Upper lobe of left lung (tissue), 6 donors: ENCODE measurements at regions not wholly inside any gene's neighbourhood (a gene's known extent, or its start where the extent isn't known, plus 50 kb on each side); places are given as distances from the start of the nearest gene placed in this dataset.
"Not testable (repeated sequence)": the region's sequence is repeated elsewhere in the genome, so short reads cannot be mapped to it uniquely, and the experiment has no call there.

ENCODE experiments used
- ATAC-seq, 2 donors: fragments of 200-7000 bp; cut with Tn5 transposase; one replicate each; pipeline ENCODE4 v1.9.1; 2022; ENCODE audit warnings: mild to moderate bottlenecking in 2 of 2, moderate library complexity in 2 of 2; ENCODE audit not compliant: low FRiP score in 2 of 2
- DNase-seq, 2 donors: peaks; one replicate each; pipeline ENCODE4 v3.0.0-alpha.2; 2019 to 2020
- H3K27ac ChIP-seq, 4 donors: fragments of 200-600 bp; sonication (generic); one replicate each; pipeline ENCODE4 v1.5.1; 2016 to 2019
- H3K27me3 ChIP-seq, 4 donors: fragments of 200-600 bp; sonication (generic); one replicate each; pipeline ENCODE4 v1.5.1; 2017 to 2019
- H3K36me3 ChIP-seq, 4 donors: fragments of 200-600 bp; sonication (generic); one replicate each; pipeline ENCODE4 v1.5.1; 2016 to 2019
- H3K4me1 ChIP-seq, 4 donors: fragments of 200-600 bp; sonication (generic); one replicate each; pipeline ENCODE4 v1.5.1; 2018 to 2019
- H3K4me3 ChIP-seq, 4 donors: fragments of 200-600 bp; sonication (generic); one replicate each; pipeline ENCODE4 v1.5.1; 2017 to 2019; ENCODE audit warnings: mild to moderate bottlenecking in 2 of 4, moderate library complexity in 1 of 4
- H3K9me3 ChIP-seq, 4 donors: fragments of 200-600 bp; sonication (generic); one replicate each; pipeline ENCODE4 v1.5.1; 2018 to 2019
- EP300 ChIP-seq, 4 donors: sonication (generic); formaldehyde crosslinking; IDR thresholded peaks; one replicate each; pipeline ENCODE4 v1.5.1; 2017; ENCODE audit warnings: antibody characterized with exemption in 4 of 4, control low read depth in 2 of 4
- POLR2A ChIP-seq, 4 donors: fragments of 450-650 bp; IDR thresholded peaks; one replicate each; pipeline ENCODE4 v1.5.1; 2016 to 2017; ENCODE audit warnings: antibody characterized with exemption in 4 of 4, mild to moderate bottlenecking in 2 of 4
- POLR2AphosphoS5 ChIP-seq, 2 donors: sonication (generic); formaldehyde crosslinking; IDR thresholded peaks; one replicate each; pipeline ENCODE4 v1.5.1; 2017; ENCODE audit warnings: antibody characterized with exemption in 2 of 2
- WGBS, 2 donors: methylation state at CpG; one replicate each; pipeline ENCODE4 v1.1.5; 2017 to 2018; 5-methylcytosine and 5-hydroxymethylcytosine counted together
- TF ChIP-seq, protein P1 (sequence below), 6 experiments: fragments of 450-650 bp in 4 of 6; fragments of 200-600 bp in 2 of 6; sonication (generic) in 2 of 6; IDR thresholded peaks; one replicate each; pipeline ENCODE4 v1.5.1; 2016 to 2019; ENCODE audit warnings: antibody characterized with exemption in 6 of 6
- donor health status: DM: no; HTN: no; CAD: no; lungs with moderate emphysema.
- donor health status: DM: no; HTN: yes; CAD: no; lungs with severe emphysema.

DNA sequence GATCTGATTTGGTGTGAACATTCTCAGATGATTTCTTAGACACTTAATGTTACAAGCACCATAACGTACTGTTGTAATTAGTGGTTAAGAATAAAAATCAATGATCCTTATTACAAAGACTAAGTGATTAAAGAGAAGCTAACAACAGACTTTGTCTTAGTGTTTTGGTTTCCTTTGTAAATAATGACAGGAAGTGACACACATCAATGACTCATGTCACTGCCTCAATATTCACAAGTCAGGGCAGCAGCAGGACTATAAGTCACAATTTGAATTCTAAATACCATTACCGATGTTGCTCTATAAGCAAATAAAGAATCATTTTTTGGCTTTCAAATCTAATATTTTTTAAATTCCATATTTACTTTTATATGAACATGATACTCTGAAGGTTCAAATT is 115.8 kb upstream of the FAT4 start:
- TF ChIP-seq EP300 (IDR thresholded peaks at IDR 0.05) (no peak), POLR2AphosphoS5 (IDR thresholded peaks at IDR 0.05) (no peak), POLR2A (IDR thresholded peaks at IDR 0.05) (no peak)
- TF ChIP-seq, protein P1, sequence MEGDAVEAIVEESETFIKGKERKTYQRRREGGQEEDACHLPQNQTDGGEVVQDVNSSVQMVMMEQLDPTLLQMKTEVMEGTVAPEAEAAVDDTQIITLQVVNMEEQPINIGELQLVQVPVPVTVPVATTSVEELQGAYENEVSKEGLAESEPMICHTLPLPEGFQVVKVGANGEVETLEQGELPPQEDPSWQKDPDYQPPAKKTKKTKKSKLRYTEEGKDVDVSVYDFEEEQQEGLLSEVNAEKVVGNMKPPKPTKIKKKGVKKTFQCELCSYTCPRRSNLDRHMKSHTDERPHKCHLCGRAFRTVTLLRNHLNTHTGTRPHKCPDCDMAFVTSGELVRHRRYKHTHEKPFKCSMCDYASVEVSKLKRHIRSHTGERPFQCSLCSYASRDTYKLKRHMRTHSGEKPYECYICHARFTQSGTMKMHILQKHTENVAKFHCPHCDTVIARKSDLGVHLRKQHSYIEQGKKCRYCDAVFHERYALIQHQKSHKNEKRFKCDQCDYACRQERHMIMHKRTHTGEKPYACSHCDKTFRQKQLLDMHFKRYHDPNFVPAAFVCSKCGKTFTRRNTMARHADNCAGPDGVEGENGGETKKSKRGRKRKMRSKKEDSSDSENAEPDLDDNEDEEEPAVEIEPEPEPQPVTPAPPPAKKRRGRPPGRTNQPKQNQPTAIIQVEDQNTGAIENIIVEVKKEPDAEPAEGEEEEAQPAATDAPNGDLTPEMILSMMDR (IDR thresholded peaks at IDR 0.05), result no peak
- DNase-seq (no peak), ATAC-seq (no peak)
- Histone ChIP-seq H3K4me3 (no peak overlapping the region), H3K27me3 (no peaks in the 10 kb centered on the region), H3K27ac (no peak overlapping the region), H3K36me3 (no peaks in the 10 kb centered on the region), H3K4me1 (peaks cover 0 to 3% (median 0%) of the 10 kb centered on the region in 4 donors), H3K9me3 (no peaks in the 10 kb centered on the region)
- 73% methylated on average over 2 of the region's 2 CpGs for WGBS, 2 donors

DNA sequence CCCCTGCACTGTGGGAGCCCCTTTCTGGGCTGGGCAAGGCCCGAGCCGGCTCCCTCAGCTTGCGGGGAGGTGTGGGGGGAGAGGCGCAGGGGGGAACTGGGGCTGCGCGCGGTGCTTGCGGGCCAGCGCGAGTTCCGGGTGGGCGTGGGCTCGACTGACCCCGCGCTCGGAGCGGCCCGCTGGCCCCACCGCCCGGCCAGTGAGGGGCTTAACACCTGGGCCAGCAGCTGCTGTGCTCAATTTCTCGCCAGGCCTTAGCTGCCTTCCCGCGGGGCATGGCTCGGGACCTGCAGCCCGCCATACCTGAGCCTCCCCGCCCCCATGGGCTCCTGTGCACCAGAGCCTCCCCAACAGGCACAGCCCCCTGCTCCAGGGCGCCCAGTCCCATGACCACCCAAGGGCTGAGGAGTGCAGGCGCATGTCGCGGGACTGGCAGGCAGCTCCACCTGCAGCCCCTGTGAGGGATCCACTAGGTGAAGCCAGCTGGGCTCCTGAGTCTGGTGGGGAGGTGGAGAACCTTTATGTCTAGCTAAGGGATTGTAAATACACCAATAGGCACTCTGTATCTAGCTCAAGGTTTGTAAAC is 122.8 kb upstream of the FAT4 start:
- H3K27me3 ChIP-seq, ATAC-seq, H3K9me3 ChIP-seq, H3K36me3 ChIP-seq, H3K4me3 ChIP-seq, H3K27ac ChIP-seq, H3K4me1 ChIP-seq: not testable (repeated sequence)
- WGBS, 2 donors, result 97% methylated on average over 19 of the region's 30 CpGs; no CpG with 5 or more reads in 1 of the 2 donors
- DNase-seq, result peak in 1 of 2 donors; percentile 63

DNA sequence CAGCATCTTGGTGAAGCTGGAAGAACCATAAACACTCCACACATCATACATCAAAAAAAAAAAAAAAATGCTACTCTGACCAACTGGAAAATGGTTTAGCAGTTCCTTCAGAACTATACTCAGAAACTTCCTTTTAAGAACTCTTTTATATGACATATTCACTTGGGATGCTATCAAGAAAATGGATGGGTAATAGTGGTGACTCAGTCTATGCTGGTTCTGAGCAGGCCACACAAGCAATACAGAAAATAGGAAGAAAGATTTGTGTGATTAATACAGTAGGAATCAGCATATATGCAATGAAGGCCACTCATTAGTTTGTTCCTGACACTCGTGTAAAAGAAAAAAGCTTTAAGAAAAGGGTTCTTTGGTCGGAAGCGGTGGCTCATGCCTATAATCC is 123.5 kb upstream of the FAT4 start:
- Histone ChIP-seq H3K4me3 (no peak overlapping the region), H3K4me1 (no peaks in the 10 kb centered on the region), H3K9me3 (peaks cover 0 to 6% (median 0%) of the 10 kb centered on the region in 4 donors), H3K27ac (no peak overlapping the region), H3K36me3 (no peaks in the 10 kb centered on the region), H3K27me3 (no peaks in the 10 kb centered on the region)
- WGBS, 2 donors, result 94 to 95% methylated on average over 3 of the region's 3 CpGs
- DNase-seq, result no peak
- TF ChIP-seq POLR2AphosphoS5 (IDR thresholded peaks at IDR 0.05), result no peak
- TF ChIP-seq, protein P1 (IDR thresholded peaks at IDR 0.05), result no peak
- TF ChIP-seq POLR2A (IDR thresholded peaks at IDR 0.05), result no peak
- TF ChIP-seq EP300 (IDR thresholded peaks at IDR 0.05), result no peak
- no peak for ATAC-seq

DNA sequence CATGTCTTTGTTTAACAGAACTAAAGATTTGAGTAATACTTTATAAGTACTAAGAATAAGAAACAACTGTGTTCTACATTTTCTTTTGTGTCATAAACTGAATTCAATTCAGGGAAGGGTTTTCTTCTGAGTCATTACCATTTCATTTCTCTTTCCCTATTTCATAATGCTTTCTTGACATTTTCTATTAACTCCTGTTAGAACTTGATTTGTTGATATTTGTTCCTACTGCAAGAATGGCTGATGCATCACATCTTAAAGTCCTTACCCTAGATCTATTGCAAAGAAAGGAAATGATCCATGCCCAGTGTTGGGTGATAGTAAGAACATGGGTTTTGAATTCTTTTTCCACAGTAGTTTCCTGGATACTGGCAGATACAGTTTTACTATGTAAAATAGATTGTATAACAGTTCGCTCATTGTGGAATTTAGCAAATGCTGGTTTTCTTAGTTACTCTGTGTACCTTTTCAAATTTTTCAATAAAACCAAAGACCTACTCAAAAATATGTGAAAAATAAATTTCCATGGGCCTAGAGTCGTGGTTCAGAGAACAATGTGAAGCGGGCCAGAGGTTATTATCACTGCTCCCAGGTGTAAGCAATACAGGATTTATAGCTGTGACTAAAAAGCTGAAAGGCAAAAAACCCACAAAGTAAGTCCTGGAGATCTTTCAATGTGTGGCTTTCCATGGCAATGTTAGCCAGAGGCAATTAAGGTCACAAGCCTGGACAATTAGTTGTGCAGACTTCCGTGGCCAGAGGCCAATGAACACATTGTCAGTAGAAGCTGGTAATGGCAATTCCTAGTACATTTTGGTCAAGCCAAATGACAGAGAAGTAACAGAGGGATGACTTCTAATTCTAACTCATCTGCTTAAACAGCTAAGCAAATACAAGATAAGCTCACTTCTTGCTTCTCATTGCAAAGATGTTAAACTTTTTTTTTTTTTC is 127.3 kb upstream of the FAT4 start:
- Histone ChIP-seq H3K4me1 (no peaks in the 10 kb centered on the region), H3K9me3 (peaks cover 0 to 6% (median 0%) of the 10 kb centered on the region in 4 donors), H3K36me3 (no peaks in the 10 kb centered on the region), H3K27ac (no peak overlapping the region), H3K27me3 (no peaks in the 10 kb centered on the region), H3K4me3 (no peak overlapping the region)
- 88 to 89% methylated on average over 4 of the region's 4 CpGs for WGBS, 2 donors
- DNase-seq, result no peak
- ATAC-seq, result no peak
- TF ChIP-seq EP300 (IDR thresholded peaks at IDR 0.05) (no peak), POLR2A (IDR thresholded peaks at IDR 0.05) (no peak), POLR2AphosphoS5 (IDR thresholded peaks at IDR 0.05) (no peak)
- TF ChIP-seq, protein P1 (IDR thresholded peaks at IDR 0.05), result no peak

DNA sequence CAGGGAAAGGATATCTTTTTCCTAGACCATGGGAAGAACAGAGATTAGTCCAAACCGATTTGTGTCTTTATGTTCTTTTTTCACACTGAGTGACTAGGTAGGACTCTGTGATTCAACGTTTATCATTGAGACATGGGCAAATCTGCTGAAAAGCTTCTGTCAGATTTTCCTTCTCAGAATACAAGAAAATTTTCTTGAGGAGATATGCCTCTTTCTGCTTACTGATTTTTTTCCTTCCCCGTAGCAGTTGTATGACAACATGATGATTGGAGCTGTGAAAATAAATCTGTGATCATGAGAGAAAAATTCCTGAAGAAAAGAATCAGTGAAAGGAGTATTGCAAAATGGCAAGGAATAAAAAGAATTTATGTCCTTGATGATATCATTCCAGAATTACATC is 130.6 kb upstream of the FAT4 start:
- TF ChIP-seq, protein P1 (IDR thresholded peaks at IDR 0.05), result no peak
- no peak for TF ChIP-seq EP300 (IDR thresholded peaks at IDR 0.05)
- no peak for TF ChIP-seq POLR2AphosphoS5 (IDR thresholded peaks at IDR 0.05)
- TF ChIP-seq POLR2A (IDR thresholded peaks at IDR 0.05), result no peak
- Histone ChIP-seq H3K4me1 (no peaks in the 10 kb centered on the region), H3K27ac (no peak overlapping the region), H3K9me3 (no peaks in the 10 kb centered on the region), H3K36me3 (no peaks in the 10 kb centered on the region), H3K27me3 (no peaks in the 10 kb centered on the region), H3K4me3 (no peak overlapping the region)
- 74 to 95% methylated on average over 3 of the region's 3 CpGs for WGBS, 2 donors
- DNase-seq (no peak), ATAC-seq (no peak)
